Kidney tubule cell (primary cell): ENCODE measurements at regions not wholly inside any gene's neighbourhood (a gene's known extent, or its start where the extent isn't known, plus 50 kb on each side); places are given as distances from the start of the nearest gene placed in this dataset.

Experiments used
- DNase-seq: peaks from one replicate; pipeline ENCODE4 v3.0.0-alpha.2; 2018; ENCODE audit warnings: low spot score

DNA sequence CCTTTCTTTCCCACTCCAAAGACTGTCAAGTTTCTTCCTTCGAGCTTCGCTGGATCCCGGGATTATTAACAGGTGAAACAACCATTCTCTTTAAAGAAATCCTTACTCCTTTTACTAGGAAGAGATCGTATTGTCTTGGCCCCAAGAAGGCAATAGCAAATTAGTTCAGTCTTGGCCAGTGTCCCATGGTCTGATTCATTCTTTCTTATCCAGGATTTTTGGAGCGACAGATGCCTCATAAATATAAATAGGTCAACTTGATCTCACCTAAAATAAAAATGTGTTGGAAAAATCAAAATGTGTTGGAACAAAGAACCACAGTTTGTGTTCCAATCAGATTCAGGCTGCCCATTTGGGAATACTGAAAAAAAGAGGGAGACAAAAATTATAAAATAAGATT lies 140.1 kb upstream of the TMEM108 start:
- no peak for DNase-seq

GRCh38 chr3:132892956-132893355 lies 145.2 kb upstream of the TMEM108 start:
- no peak for DNase-seq

GRCh38 chr3:132881756-132882409 lies 156.3 kb upstream of the TMEM108 start:
- no peak for DNase-seq

- no peak for DNase-seq
Observed at GRCh38 chr3:132880986-132881385, 157.2 kb upstream of the TMEM108 start.

GRCh38 chr3:132879656-132880055 lies 157.4 kb upstream of the NPHP3 start:
- no peak for DNase-seq

- DNase-seq: no peak
Observed at GRCh38 chr3:132874701-132875100, 152.5 kb upstream of the NPHP3 start.

DNA sequence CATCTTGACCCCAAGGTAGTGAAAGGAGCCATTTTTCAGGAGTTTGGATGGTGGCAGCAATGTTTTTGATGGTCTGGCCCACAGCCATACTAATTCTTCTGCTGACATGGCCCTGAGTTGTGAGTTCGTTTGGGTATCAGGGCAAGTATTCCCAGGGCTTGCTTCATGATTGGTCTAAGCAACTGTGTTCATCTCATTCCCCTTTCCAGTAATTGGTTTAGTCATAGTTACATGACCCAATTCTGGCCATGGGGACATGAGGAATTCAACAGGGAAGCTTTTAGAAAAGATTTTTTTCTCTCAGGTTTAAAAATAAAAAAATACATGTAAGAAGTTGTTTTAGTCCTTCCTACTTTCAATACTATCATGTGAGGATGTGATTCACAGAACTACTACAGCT lies 150.5 kb upstream of the NPHP3 start:
- DNase-seq: no peak

GRCh38 chr3:132871956-132872355 lies 149.7 kb upstream of the NPHP3 start:
- no peak for DNase-seq

DNA sequence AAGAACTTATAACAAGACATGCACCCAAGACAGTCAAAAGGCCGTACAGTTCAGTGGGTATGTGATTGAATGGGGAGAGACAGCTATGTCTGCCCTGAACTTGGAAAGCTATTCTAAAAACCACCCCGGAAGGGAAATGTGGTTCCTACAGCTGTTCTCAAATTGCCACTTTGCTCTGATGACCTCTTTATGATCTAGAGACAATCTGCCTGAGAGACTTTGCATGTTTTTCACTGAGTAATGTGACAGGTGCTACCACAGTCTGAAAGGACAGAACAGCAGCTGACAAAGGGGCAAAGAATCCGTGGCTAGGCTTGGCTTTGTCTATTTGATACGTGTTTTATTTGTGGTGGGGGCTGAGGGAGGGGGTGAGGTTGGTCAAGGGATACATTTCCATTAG lies 148.3 kb upstream of the NPHP3 start:
- DNase-seq: no peak

- no peak for DNase-seq
Observed at GRCh38 chr3:132867956-132868355, 145.7 kb upstream of the NPHP3 start.

- DNase-seq: no peak
Observed at GRCh38 chr3:132867526-132867925, 145.3 kb upstream of the NPHP3 start.

- DNase-seq: no peak
Observed at GRCh38 chr3:132857317-132857716, 135.1 kb upstream of the NPHP3 start.

- DNase-seq: no peak
Observed at GRCh38 chr3:132854856-132855535, 132.8 kb upstream of the NPHP3 start.

- DNase-seq: no peak
Observed at GRCh38 chr3:132847849-132848625, 125.8 kb upstream of the NPHP3 start.

- no peak for DNase-seq
Observed at GRCh38 chr3:132843851-132844553, 121.8 kb upstream of the NPHP3 start.

DNA sequence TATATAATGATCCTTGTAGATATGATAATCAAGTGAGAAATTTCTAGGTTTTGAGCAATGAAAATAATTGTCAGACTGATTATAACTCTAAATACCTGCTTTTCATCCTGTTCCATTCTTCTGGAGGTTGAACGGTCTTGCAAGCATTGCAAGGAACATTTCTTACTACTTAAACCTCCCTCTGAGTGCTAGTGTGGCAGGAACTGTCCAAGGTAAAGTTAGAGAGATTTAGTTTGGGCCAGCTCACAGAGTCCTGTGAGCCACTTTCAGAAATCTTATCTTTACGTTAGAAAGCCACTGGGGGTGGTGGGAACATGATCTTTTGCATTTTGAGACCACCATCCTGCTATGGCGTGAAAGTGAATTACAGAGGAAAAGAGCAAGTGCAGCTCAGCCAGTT lies 121.1 kb upstream of the NPHP3 start:
- no peak for DNase-seq

DNA sequence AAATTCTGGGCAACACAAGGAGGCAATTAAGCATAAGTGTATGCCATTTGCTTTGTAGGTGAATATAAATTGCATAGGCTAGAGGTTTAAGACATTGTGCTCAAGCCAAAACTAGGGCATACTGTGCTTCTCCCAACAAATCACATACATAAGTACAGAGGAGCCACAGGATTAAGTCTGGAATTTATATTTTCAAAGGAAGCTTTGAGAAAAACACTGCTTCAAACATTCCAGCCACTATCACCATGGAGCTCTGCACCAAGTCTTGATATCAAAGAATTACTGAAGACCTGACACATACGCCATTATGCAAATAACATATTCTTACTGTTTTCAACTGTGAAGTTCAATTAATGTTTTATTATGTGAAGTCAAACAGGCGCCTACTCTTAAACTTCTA lies 119.4 kb upstream of the NPHP3 start:
- no peak for DNase-seq

DNA sequence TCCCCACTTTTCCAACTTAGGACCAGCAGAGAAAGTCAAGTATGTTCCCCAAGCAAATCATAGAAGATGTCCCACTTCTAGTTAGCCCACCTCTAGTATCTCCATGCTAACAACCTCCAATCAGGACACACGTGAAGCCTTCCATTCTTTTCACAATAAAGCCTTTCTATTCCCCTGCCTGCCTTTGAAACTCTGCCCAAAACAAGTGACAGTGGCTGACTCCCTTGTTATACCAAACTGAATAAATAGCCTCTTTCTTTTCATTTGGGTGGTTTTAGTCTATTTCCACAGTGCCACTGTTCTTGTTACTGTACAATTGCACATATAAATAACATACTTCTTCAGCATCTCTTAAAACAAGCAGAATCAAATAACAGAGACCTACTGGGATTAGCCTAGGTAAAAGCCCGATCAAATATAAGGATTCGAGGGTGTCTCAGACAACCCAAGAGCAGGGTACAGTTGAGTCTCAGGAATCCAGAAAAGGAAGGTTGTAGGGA lies 118.0 kb upstream of the NPHP3 start:
- DNase-seq: no peak

DNA sequence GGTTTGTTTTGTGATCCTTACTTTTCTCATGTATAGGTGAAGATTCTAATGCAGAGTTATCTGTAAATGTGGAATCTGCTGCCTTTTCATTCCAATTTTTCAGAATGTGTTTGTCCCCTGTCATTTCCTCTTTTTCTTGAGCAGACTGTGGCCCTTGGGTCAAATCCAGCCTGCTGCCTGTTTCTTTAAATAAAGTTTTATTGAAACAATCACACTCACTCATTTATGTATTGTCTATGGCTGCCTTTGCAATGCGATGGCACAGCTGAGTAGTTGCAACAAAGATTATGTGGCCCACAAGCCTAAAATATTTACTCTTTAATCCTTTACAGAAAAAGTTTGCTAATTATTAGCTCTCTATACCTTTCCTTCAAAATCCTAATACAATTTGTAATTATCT lies 116.3 kb upstream of the NPHP3 start:
- DNase-seq: no peak

DNA sequence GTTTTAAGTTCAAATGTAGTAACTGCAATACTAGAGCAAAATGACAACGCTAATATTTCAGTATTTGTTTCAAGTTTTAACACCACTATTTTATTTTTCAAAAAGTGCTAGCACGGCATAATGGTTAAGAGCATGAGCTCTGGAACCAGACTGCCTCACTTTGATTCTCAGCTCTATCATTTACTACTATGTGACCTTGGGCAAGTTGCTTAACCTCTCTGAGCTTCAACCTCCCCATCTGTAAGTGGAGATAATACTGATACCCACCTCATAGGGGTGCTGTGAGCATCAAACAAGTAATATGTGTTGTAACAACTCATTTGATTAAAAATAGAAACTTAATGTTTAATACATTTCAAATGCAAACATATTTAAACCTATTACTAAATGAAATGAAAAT lies 115.4 kb upstream of the NPHP3 start:
- no peak for DNase-seq

- no peak for DNase-seq
Observed at GRCh38 chr3:132834356-132834755, 112.1 kb upstream of the NPHP3 start.

- DNase-seq: no peak
Observed at GRCh38 chr3:132829101-132829500, 106.9 kb upstream of the NPHP3 start.
